ENCODE measurements at regions not wholly inside any gene's neighbourhood (a gene's known extent, or its start where the extent isn't known, plus 50 kb on each side); places are given as distances from the start of the nearest gene placed in this dataset.
"Not testable (repeated sequence)": the region's sequence is repeated elsewhere in the genome, so short reads cannot be mapped to it uniquely, and the experiment has no call there.

DNA sequence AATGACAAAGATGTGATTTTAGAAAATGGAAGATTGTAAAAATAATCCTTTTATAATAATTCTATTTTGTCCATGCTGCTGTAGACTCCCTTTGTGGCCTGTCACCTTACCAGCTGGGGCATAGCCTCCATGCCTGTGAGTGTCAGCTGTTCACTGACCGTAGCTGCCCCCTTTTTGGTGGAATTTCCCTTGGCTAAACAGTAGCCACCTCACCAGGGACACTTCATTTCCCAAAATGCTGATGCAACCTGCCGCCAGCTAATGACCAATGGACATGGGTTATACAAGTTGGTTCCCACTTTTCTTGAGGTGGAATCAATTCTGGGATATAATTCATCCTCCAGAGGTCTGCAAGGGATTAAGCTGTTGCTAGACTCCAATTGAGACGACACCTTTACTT is 368.4 kb downstream of the PRDM5 start:
- no peak overlapping the region for H2BK5ac ChIP-seq (ENCODE audit: insufficient read length, low read length)
- peaks cover 0 to 2% (median 0%) of the 10 kb centered on the region in 3 experiments; a peak in 1 of 7 replicates for H3K36me3 Mint-ChIP-seq (ENCODE audit: insufficient read depth in 1 of 3, low read depth in 3 of 3)
- H3K27ac Mint-ChIP-seq: no peak overlapping the region
- no peak overlapping the region for H3T11ph ChIP-seq (ENCODE audit: low read length)
- no peak for TF ChIP-seq CTCF (conservative IDR thresholded peaks at IDR 0.05)
- no peak overlapping the region for H2BK120ac ChIP-seq (ENCODE audit: low read depth, low read length, poor library complexity, severe bottlenecking)
- no peak for DNase-seq
- H3K79me2 ChIP-seq (ENCODE audit: insufficient read depth, low read length): no peaks in the 10 kb centered on the region
- H3K56ac ChIP-seq (ENCODE audit: insufficient read length, low read depth, low read length): no peak overlapping the region
- no peak overlapping the region for H2AFZ ChIP-seq (ENCODE audit: low read length)
- H3K9me3 Mint-ChIP-seq: no peaks in the 10 kb centered on the region; a peak in 1 of 5 replicates
- no peak overlapping the region for H3K9ac ChIP-seq (ENCODE audit: extremely low read depth, insufficient read length, low read length)
- no peak overlapping the region for H3K14ac ChIP-seq (ENCODE audit: insufficient read depth, low read length)
- no CpG with 5 or more reads among the region's 3 CpGs for WGBS (ENCODE audit: extremely low coverage, insufficient read length, low lambda C conversion rate)
- no peak overlapping the region for H3K4me3 Mint-ChIP-seq
- H3K4ac ChIP-seq (ENCODE audit: low read depth, low read length): no peak overlapping the region
- no peak overlapping the region for H4K5ac ChIP-seq (ENCODE audit: insufficient read length, low read depth, low read length)
- no peaks in the 10 kb centered on the region for H3K27me3 Mint-ChIP-seq (ENCODE audit: low read depth)
- peaks cover 6 to 16% of the 10 kb centered on the region in 2 experiments for H3K4me1 Mint-ChIP-seq
- no peak overlapping the region for H4K91ac ChIP-seq (ENCODE audit: insufficient read length, low read depth, low read length)
- no peak overlapping the region for H3K23ac ChIP-seq (ENCODE audit: insufficient read length, low read depth, low read length)
- H3K9me3 ChIP-seq (ENCODE audit: control insufficient read depth, low read depth, low read length): no peaks in the 10 kb centered on the region
- no peak overlapping the region for H2BK12ac ChIP-seq (ENCODE audit: insufficient read length, low read depth, low read length)
- H2BK15ac ChIP-seq (ENCODE audit: low read depth, low read length): no peak overlapping the region
- no peak overlapping the region for H2AK5ac ChIP-seq (ENCODE audit: insufficient read length, low read length)
- no peak overlapping the region for H3K18ac ChIP-seq (ENCODE audit: insufficient read length, low read depth, low read length)
- H3K4me2 ChIP-seq (ENCODE audit: insufficient read depth, insufficient read length, low read length): no peak overlapping the region
- no peaks in the 10 kb centered on the region for H3K27me3 ChIP-seq (ENCODE audit: insufficient read depth, low read length)
- H4K8ac ChIP-seq (replicated peaks; ENCODE audit: insufficient read length, low read depth, low read length): no peak overlapping the region
- H3K79me1 ChIP-seq (ENCODE audit: insufficient read depth, low read depth, low read length, poor library complexity, severe bottlenecking): no peaks in the 10 kb centered on the region
- no peak overlapping the region for H3K27ac ChIP-seq (ENCODE audit: insufficient read length, low read depth, low read length)
- no peaks in the 10 kb centered on the region for H4K20me1 ChIP-seq (ENCODE audit: control insufficient read depth, insufficient read depth, insufficient read length)
- H3K23me2 ChIP-seq (ENCODE audit: insufficient read length, low read depth, low read length, poor library complexity, severe bottlenecking): no peaks in the 10 kb centered on the region
- no peak overlapping the region for H2BK20ac ChIP-seq (ENCODE audit: low read depth, low read length, poor library complexity, severe bottlenecking)
- no peaks in the 10 kb centered on the region for H3K4me1 ChIP-seq (ENCODE audit: insufficient read depth, low read length)

DNA sequence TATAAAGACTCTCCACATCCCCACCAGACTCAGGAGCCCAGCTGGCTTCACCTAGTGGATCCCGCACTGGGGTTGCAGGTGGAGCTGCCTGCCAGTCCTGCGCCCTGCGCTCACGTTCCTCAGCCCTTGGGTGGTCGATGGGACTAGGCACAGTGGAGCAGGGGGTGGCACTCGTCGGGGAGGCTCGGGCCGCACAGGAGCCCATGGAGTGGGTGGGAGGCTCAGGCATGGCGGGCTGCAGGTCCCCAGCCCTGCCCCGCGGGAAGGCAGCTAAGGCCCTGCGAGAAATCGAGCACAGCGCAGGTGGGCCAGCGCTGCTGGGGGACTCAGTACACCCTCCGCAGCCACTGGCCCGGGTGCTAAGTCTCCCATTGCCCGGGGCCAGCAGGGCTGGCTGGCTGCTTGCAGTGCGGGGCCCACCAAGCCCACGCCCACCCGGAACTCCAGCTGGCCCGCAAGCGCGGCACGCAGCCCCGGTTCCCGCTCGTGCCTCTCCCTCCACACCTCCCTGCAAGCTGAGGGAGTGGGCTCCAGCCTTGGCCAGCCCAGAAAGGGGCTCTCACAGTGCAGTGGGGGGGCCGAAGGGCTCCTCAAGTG is 371.8 kb downstream of the PRDM5 start:
- not testable (repeated sequence) for H2BK15ac ChIP-seq (ENCODE audit: low read depth, low read length); H3K4me2 ChIP-seq (ENCODE audit: insufficient read depth, insufficient read length, low read length); H3K27me3 Mint-ChIP-seq (ENCODE audit: low read depth); H3K79me2 ChIP-seq (ENCODE audit: insufficient read depth, low read length); H2BK5ac ChIP-seq (ENCODE audit: insufficient read length, low read length); H4K20me1 ChIP-seq (ENCODE audit: control insufficient read depth, insufficient read depth, insufficient read length); H4K8ac ChIP-seq (replicated peaks; ENCODE audit: insufficient read length, low read depth, low read length); H3K9ac ChIP-seq (ENCODE audit: extremely low read depth, insufficient read length, low read length); H3T11ph ChIP-seq (ENCODE audit: low read length); H2BK120ac ChIP-seq (ENCODE audit: low read depth, low read length, poor library complexity, severe bottlenecking); H3K9me3 Mint-ChIP-seq; H3K4me1 ChIP-seq (ENCODE audit: insufficient read depth, low read length); H4K5ac ChIP-seq (ENCODE audit: insufficient read length, low read depth, low read length); H3K27me3 ChIP-seq (ENCODE audit: insufficient read depth, low read length); H3K27ac ChIP-seq (ENCODE audit: insufficient read length, low read depth, low read length); H3K56ac ChIP-seq (ENCODE audit: insufficient read length, low read depth, low read length); H3K14ac ChIP-seq (ENCODE audit: insufficient read depth, low read length); H3K23me2 ChIP-seq (ENCODE audit: insufficient read length, low read depth, low read length, poor library complexity, severe bottlenecking); H2BK12ac ChIP-seq (ENCODE audit: insufficient read length, low read depth, low read length); H4K91ac ChIP-seq (ENCODE audit: insufficient read length, low read depth, low read length); H2BK20ac ChIP-seq (ENCODE audit: low read depth, low read length, poor library complexity, severe bottlenecking); H2AK5ac ChIP-seq (ENCODE audit: insufficient read length, low read length); H3K79me1 ChIP-seq (ENCODE audit: insufficient read depth, low read depth, low read length, poor library complexity, severe bottlenecking); H3K36me3 Mint-ChIP-seq (ENCODE audit: insufficient read depth in 1 of 3, low read depth in 3 of 3); H3K4ac ChIP-seq (ENCODE audit: low read depth, low read length); H3K27ac Mint-ChIP-seq; H3K9me3 ChIP-seq (ENCODE audit: control insufficient read depth, low read depth, low read length); H3K4me3 Mint-ChIP-seq; H2AFZ ChIP-seq (ENCODE audit: low read length); DNase-seq; H3K23ac ChIP-seq (ENCODE audit: insufficient read length, low read depth, low read length); H3K18ac ChIP-seq (ENCODE audit: insufficient read length, low read depth, low read length)
- peaks cover 11 to 21% of the 10 kb centered on the region in 2 experiments for H3K4me1 Mint-ChIP-seq
- no CpG with 5 or more reads among the region's 30 CpGs for WGBS (ENCODE audit: extremely low coverage, insufficient read length, low lambda C conversion rate)

Data from H9 (cell line).